Pons (tissue), 1 donor: ENCODE measurements at regions not wholly inside any gene's neighbourhood (a gene's known extent, or its start where the extent isn't known, plus 50 kb on each side); places are given as distances from the start of the nearest gene placed in this dataset.
"Not testable (repeated sequence)": the region's sequence is repeated elsewhere in the genome, so short reads cannot be mapped to it uniquely, and the experiment has no call there.

Experiments
- DNase-seq: peaks from one replicate; pipeline ENCODE4 v3.0.0-alpha.2; 2016; ENCODE audit warnings: low spot score

- DNase-seq, result no peak
These were observed 77.8 kb upstream of the CD55 start for GRCh38 chr1:207243442-207244408.

GRCh38 chr1:207244409-207244801, 77.1 kb upstream of the CD55 start:
- no peak for DNase-seq

GRCh38 chr1:207245124-207245523, 76.4 kb upstream of the CD55 start:
- DNase-seq, result no peak

GRCh38 chr1:207248544-207249198, 72.8 kb upstream of the CD55 start:
- DNase-seq, result peak; percentile 14

- no peak for DNase-seq
These were observed 71.0 kb upstream of the CD55 start for GRCh38 chr1:207250431-207250830.

DNA sequence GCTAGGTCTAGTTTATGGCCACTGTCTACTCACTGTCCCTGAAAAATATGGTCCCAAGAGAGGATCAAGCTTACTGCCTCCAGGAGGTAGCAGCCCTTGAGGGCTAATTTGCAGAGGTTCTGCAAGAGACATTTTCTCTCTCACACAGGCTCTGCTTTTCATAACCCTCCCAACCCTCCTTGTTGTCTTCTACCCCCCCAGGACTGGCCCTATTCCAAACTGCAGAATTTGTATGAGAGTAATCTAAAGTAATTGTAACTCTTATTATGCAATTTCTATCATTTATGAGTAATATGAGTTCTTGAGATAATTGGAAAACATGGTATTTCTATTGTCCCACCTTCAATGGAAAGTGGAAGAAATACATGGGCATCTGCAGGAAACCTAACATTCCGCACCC, 70.4 kb upstream of the CD55 start:
- DNase-seq, result no peak

DNA sequence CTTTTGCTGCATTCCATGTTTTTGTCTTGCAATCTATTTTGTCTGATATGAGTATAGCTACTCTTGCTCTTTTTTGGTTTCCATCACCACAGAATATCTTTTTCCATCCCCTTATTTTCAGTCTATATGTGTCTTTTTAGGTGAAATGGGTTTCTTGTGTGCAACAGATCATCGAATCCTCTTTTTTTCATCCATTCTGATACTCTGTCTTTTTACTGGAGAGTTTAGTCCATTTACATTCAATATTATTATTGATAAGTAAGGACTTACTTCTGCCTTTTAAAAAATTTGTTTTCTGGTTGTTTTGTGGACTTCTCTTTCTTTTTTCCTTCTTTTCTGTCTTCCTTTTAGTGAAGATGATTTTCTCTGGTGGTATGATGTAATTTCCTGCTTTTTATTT, 64.6 kb upstream of the CD55 start:
- DNase-seq, result no peak

DNA sequence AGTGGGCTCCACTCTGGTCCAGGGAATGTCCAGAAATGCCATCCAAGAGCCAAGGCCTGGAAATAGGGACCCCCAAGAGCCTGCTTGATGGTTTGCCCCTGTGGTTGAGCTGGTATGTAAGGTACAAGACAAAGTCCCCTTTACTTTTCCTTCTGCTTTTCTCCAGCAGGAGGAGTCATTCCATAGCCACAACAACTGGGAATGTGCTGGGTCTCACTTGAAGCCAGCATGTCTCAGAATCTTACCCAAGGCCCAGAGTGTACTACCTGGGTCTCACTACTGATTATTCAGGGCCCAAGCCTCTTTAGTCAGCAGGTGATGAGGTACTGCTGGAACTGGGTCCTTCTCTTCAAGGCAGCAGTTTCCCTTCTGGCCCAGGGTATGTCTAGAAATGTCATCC, 62.1 kb upstream of the CD55 start:
- DNase-seq, result no peak

GRCh38 chr1:207261971-207262370, 59.5 kb upstream of the CD55 start:
- DNase-seq, result no peak

DNA sequence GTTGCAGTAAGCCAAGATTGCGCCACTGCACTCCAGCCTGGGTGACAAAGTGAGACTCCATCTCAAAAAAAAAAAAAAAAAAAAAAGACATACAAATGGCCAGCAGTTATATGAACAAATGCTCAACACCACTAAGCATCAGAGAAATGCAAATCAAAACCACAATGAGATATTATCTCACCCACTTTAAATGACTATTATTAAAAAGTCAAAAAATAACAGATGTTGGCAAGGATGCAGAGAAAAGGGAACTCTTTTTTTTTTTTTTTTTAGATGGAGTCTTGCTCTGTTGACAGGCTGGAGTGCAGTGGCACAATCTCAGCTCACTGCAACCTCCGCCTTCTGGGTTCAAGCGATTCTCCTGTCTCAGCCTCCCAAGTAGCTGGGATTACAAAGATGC, 58.6 kb upstream of the CD55 start:
- not testable (repeated sequence) for DNase-seq

- DNase-seq, result no peak
These were observed 56.7 kb upstream of the CD55 start for GRCh38 chr1:207264663-207265252.

DNA sequence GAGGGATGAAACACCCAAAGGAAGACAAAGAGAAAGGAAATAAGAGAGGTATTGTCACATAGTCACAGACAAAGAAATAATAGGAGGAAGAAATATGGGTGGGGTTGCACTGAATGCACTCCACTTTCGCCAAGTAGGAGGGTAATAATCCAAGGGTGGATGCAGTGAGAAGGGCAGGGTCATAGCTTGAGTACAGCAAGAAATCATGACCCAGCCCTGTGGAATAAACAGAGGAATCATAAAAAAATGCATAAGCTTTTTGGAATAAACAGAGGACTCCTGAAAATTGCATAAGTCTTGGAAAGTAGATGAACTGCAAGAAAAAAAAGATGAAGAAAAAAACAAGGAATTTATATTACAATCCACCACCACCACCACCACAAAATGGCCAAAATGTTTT, 53.1 kb upstream of the CD55 start:
- no peak for DNase-seq

GRCh38 chr1:207268753-207269511, 52.5 kb upstream of the CD55 start:
- no peak for DNase-seq
